ENCODE measurements at regions not wholly inside any gene's neighbourhood (a gene's known extent, or its start where the extent isn't known, plus 50 kb on each side); places are given as distances from the start of the nearest gene placed in this dataset.
"Not testable (repeated sequence)": the region's sequence is repeated elsewhere in the genome, so short reads cannot be mapped to it uniquely, and the experiment has no call there.

DNA sequence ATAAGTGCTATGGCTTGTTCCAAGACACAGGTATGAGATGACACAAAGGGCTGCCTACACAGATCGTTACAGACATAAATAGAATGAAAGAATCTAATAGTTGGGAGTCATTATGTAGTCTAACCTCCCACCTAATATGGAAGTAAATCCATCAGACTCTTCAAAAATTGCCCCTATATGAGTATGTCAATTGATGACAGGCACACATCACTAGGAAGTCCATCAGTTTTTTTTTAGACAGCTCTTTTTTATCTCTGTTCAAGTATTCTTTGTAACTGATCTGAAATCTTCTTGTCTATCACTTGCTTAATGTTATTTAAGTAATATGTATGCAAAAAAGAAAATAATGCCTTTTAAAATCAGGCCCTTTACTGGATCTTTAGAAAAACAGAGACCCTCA, 191.6 kb downstream of the UBE2NL start:
- no peaks in the 10 kb centered on the region for H3K36me3 ChIP-seq
- H3K4me1 ChIP-seq, result no peaks in the 10 kb centered on the region
- H3K9ac ChIP-seq, result no peak overlapping the region
- no peak overlapping the region for H3K4me3 ChIP-seq
- peaks cover 41 to 71% (median 59%) of the 10 kb centered on the region in 11 experiments for H3K27me3 ChIP-seq
- H3K9me3 ChIP-seq (replicated peaks in 1 of 11), result peaks cover 0 to 16% (median 0%) of the 10 kb centered on the region in 11 experiments; a peak in 8 of 22 replicates
- no peak overlapping the region for H3K4me2 ChIP-seq
- TF ChIP-seq Cebpa-rat (IDR thresholded peaks at IDR 0.05), result no peak
- no peak overlapping the region for H3K27ac ChIP-seq
- H4K20me1 ChIP-seq, result no peaks in the 10 kb centered on the region

DNA sequence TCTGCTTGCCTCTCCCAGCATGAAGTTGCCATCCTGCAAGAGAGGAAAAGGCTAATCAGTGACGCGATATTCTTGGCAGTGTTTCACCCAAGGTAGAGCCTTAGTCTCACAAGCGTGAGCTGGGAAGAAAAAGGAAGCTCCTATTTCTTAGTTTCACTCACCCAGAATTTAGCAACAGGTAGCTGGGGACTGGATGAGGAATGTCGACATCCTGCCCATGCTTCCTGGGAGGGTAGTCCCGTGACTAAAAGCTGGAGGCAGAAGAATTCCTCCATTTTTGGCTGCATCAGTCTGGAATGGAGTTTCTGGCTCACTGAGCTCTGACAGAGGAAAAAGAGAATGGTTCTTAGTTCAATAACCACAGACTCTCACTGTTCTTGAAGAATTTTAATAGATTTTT, 198.4 kb downstream of the UBE2NL start:
- H3K4me1 ChIP-seq; H3K36me3 ChIP-seq; H3K4me2 ChIP-seq; H3K9ac ChIP-seq; H3K27ac ChIP-seq; H4K20me1 ChIP-seq; H3K9me3 ChIP-seq (replicated peaks in 1 of 11); H3K4me3 ChIP-seq: not testable (repeated sequence)
- peaks cover 3 to 11% (median 5%) of the 10 kb centered on the region in 11 experiments; a peak in 19 of 22 replicates for H3K27me3 ChIP-seq

DNA sequence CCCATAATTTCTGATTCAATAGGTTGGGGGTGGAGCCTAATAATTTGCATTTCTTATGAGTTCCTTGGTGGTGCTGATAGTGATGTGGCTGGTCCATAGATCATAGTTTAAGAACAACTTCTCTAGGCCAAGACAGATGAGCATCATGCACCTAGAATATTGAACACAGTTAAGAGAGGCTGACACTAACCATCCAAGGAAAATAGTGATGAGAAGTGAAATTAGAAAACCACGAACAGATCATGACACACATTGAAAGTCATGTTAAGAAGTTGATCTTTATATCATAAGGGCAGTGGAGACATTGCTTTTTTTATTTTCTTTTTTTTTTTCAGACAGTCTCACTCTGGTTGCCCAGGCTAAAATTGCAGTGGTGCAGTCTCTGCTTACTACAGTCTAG, 205.8 kb downstream of the UBE2NL start:
- H4K20me1 ChIP-seq; H3K9me3 ChIP-seq (replicated peaks in 1 of 11); H3K9ac ChIP-seq; H3K4me1 ChIP-seq; H3K27me3 ChIP-seq; H3K27ac ChIP-seq; H3K4me3 ChIP-seq; H3K36me3 ChIP-seq; H3K4me2 ChIP-seq: not testable (repeated sequence)

DNA sequence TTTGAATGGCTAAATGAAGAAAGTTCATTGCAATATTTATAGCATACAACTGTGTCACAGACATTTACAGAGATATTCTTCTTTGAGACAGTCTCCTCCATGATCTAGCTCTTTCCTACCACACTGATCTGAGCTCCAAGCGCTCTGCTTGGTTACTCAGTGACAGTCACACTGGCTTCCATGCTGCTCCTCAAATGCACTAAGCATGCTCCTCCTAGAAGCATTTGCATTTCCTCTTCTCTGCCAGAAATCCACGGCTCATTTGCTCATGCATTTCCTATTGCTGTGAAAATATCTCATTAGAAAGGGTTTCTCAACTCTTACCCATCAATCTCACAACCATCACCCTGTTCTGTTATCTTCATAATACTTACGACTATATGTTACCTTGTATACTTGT, 208.2 kb downstream of the UBE2NL start:
- not testable (repeated sequence) for H3K4me2 ChIP-seq; H3K9me3 ChIP-seq (replicated peaks in 1 of 11); H3K4me3 ChIP-seq; H3K27me3 ChIP-seq; H4K20me1 ChIP-seq; H3K36me3 ChIP-seq; H3K9ac ChIP-seq; H3K4me1 ChIP-seq; H3K27ac ChIP-seq

DNA sequence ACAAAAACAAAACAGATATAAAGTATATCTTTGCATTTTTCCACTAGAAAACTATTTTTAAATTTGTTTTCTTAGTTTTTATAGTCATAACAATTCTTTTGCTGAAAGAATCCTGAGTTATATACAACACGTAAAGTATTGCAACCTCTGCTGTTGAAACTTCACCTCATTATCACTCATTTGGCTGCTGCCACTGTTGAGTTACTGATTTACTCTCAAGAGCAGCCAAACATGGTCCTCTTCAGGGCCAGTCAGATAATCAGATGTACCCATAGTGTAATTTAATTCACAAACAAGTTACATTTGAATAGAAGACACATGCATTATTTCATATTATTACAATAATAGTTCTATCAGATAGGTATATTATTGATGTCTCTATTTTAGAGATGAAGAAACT, 235.6 kb downstream of the UBE2NL start:
- not testable (repeated sequence) for H3K4me3 ChIP-seq; H3K9ac ChIP-seq; H3K9me3 ChIP-seq (replicated peaks in 1 of 11); H3K4me2 ChIP-seq; H3K27ac ChIP-seq; H4K20me1 ChIP-seq; H3K36me3 ChIP-seq; H3K4me1 ChIP-seq
- peaks cover 0 to 12% (median 9%) of the 10 kb centered on the region in 11 experiments; a peak in 12 of 22 replicates for H3K27me3 ChIP-seq

DNA sequence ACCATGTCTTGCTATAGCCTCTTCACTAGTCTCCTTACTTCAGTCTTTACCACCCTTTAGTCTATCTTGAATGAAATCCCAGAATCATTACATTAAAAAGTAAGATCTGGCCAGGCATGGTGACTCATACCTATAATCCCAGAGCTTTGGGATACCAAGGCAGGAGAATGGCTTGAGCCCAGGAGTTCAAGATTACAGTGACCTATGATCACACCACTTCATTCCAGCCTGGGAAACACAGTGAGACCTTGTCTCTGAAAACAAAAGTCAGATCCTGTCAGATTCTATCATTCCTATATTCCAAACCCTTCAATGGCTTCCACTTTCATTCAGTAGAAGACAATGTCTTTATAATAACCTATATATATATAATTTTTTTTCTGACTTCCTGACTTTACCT, 237.7 kb downstream of the UBE2NL start:
- not testable (repeated sequence) for H3K9me3 ChIP-seq (replicated peaks in 1 of 11); H3K36me3 ChIP-seq; H3K27ac ChIP-seq; H4K20me1 ChIP-seq; H3K4me2 ChIP-seq; H3K9ac ChIP-seq; H3K4me1 ChIP-seq; H3K4me3 ChIP-seq
- H3K27me3 ChIP-seq, result peaks cover 0 to 12% (median 9%) of the 10 kb centered on the region in 11 experiments; a peak in 12 of 22 replicates

DNA sequence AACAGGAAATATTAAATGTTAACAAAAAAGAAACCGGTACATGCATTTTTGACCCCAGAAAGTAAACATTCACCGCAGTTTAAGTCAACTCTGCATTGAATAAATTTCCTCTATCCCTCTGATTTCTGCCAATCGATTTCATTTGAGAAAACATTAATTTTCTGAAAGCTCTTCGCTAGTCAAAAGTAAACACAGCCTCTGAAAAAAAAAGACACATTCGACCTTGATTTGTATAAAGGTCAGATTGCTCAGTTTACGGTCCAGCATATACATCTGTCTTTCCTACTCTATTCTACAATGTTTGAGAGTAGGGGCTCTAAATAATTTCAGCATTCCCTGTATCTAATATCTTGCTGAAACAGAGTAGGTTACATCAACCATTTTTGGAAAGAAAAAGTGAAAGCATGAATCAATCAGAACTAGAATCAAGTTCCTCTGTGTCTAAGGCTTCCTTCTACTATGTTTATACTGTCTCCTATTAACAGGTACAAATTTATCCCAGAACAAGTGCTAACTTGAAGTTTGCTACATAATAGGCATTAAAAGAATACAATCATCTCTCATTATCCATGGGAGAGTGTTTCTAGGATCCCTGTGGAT, 243.8 kb downstream of the UBE2NL start:
- not testable (repeated sequence) for H3K27me3 ChIP-seq; H3K27ac ChIP-seq; H3K4me3 ChIP-seq; H3K36me3 ChIP-seq; H3K4me1 ChIP-seq; H3K4me2 ChIP-seq; H4K20me1 ChIP-seq; H3K9ac ChIP-seq; H3K9me3 ChIP-seq (replicated peaks in 1 of 11)

DNA sequence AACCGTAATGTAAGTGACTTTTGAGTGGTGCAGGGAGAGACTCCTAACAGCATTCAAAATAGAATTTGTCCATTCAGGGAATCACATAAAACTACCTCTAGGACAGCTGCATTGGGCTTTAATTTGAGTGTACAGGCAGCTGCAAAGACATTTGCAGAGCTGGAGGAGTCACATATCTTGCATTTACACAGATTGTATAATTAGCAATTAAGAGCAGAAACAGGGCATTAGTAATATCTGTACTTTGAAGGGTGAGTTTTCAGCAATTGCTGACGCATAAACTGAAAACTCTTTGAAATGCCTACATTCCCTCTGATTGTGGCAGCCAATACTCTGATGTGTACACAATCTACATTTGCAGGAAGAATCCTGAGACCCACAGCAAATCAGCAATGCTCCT, 245.6 kb downstream of the UBE2NL start:
- H3K4me1 ChIP-seq; H4K20me1 ChIP-seq; H3K4me3 ChIP-seq; H3K27ac ChIP-seq; H3K4me2 ChIP-seq; H3K9ac ChIP-seq; H3K27me3 ChIP-seq; H3K36me3 ChIP-seq; H3K9me3 ChIP-seq (replicated peaks in 1 of 11): not testable (repeated sequence)

DNA sequence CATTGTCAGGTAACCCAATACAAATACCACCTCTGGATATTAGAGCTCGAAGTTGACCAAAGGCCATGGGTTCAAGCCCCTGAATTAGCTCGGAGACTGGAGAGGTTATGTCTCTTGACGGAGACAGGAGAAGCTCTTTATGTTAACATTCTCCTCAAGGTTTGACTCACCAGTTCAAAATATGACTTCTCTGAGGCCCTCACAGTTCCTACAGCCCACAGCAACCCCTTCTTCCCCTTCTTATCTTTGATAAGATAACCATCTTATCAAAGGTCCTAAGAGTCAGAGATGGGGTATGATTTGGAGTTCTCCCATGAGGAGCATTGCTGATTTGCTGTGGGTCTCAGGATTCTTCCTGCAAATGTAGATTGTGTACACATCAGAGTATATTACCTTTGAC, 246.6 kb downstream of the UBE2NL start:
- H3K9me3 ChIP-seq (replicated peaks in 1 of 11); H3K4me2 ChIP-seq; H3K36me3 ChIP-seq; H3K4me1 ChIP-seq; H3K4me3 ChIP-seq; H4K20me1 ChIP-seq; H3K27me3 ChIP-seq; H3K27ac ChIP-seq; H3K9ac ChIP-seq: not testable (repeated sequence)

DNA sequence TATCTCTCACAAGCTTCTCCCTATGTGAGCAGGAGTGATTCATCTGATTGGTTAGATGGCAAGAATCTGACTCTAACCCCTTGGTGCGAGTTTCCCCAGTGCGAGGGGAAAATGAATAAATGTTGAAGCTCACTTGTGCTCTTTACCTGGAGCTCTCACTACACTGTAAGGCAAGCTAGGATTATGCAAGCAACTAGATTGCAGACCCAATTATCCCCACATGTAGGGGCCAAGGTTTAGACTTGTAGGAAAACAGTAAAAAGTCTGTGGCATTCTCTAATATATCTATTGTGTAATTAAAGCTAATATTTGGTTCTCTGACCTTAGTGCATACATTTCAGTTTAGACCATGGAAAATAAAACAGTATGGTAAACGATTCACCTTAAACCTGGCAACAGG, 247.2 kb downstream of the UBE2NL start:
- H4K20me1 ChIP-seq; H3K4me1 ChIP-seq; H3K4me2 ChIP-seq; H3K9ac ChIP-seq; H3K9me3 ChIP-seq (replicated peaks in 1 of 11); H3K36me3 ChIP-seq; H3K27ac ChIP-seq; H3K27me3 ChIP-seq; H3K4me3 ChIP-seq: not testable (repeated sequence)

DNA sequence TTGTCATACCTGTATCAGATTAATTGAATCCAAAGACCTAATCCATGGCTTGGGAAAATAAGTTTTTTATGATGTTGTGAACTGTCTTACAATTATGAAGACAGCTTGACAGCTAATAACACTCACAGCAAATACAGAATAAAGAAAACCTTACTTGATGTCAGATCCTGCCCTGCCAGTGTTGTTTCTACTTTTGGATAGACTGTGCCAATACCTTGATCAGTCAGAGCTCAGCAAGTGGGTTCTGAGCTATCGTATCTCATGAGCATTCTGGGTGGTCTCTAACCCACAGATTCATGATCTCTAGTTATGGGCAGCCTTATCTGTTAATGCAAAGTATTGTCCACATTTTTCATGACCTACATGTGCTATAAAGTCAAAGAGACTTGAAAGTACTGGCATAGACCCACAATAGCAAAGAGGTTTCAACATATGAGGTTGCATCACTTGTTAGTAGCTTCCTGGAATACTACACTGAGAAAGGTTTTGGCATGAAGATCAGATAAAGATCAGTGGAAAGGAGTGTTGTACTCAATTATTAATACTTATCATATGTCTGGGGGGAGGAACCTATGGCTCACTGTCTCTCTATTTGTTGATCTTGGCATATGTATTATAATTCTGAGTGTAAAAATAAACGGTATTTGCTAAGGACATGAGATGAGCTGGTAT, 250.7 kb downstream of the UBE2NL start:
- H3K4me2 ChIP-seq; H3K36me3 ChIP-seq; H3K27ac ChIP-seq; H4K20me1 ChIP-seq; H3K4me3 ChIP-seq; H3K4me1 ChIP-seq; H3K9me3 ChIP-seq (replicated peaks in 1 of 11); H3K9ac ChIP-seq; H3K27me3 ChIP-seq: not testable (repeated sequence)

DNA sequence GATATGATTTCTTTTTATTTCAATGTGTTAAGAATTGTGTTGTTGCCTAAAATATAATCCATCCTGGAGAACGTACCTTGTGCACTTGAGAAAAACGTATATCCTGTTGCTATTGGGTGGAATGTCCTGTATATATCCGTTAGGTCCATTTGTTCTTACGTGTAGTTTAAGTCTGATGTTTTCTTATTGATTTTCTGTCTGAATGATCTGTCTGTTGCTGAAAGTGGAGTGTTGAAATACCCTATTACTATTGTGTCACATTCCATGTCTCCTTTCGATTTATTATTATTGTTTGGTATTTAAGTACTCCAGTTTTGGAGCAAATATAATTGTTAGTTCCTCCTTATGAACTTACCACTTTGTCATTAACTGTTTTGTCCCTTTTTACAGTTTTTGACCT, 270.6 kb downstream of the UBE2NL start:
- not testable (repeated sequence) for H3K4me2 ChIP-seq; H3K9ac ChIP-seq; H3K4me3 ChIP-seq; H3K9me3 ChIP-seq (replicated peaks in 1 of 11); H4K20me1 ChIP-seq; H3K36me3 ChIP-seq; H3K4me1 ChIP-seq; H3K27ac ChIP-seq; H3K27me3 ChIP-seq

DNA sequence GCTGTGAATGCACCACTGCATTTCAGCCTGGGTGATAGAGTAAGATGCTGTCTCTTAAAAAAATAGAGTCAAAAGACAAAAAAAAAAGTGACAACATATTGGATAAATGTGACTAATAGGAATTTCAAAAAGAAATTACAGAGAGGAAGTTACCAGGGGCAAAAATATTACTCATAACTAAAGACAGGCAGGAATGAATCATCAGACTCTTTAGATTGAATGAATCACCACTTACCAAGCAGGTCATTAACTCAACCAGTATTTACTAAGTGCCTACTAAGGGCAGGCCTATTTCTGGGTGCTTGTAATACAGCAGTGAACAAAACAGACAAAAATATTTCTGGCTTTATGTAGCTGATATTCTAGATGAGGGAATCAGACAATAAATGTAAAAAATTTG, 301.3 kb downstream of the UBE2NL start:
- not testable (repeated sequence) for H3K4me3 ChIP-seq; H3K9me3 ChIP-seq (replicated peaks in 1 of 11); H3K36me3 ChIP-seq

DNA sequence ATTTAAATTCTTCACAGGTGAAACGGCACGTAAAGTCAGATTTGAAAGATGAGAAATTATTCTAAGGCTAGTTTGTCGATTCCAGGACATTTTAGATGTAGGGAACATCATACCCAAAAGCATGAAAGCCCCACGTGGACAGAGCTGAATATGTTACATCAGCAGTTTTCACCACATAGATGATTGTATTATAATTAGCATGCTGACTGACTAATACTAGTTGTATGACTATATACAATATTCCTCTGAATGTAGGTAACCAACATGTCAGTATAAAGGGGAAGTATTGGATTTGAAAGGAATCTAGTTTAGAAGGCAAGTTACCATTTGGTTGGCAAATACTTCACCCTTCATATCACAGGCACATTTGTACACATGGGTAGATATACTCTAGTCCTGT, 304.6 kb downstream of the UBE2NL start:
- H3K9ac ChIP-seq; H3K4me1 ChIP-seq; H3K4me2 ChIP-seq; H3K36me3 ChIP-seq; H3K27me3 ChIP-seq; H4K20me1 ChIP-seq; H3K27ac ChIP-seq; H3K9me3 ChIP-seq (replicated peaks in 1 of 11); H3K4me3 ChIP-seq: not testable (repeated sequence)

More for the DNA sequence above, 301.3 kb downstream of the UBE2NL start:
- not testable (repeated sequence) for H3K27me3 ChIP-seq, H3K27ac ChIP-seq, H3K4me1 ChIP-seq, H3K9ac ChIP-seq, H4K20me1 ChIP-seq, H3K4me2 ChIP-seq

DNA sequence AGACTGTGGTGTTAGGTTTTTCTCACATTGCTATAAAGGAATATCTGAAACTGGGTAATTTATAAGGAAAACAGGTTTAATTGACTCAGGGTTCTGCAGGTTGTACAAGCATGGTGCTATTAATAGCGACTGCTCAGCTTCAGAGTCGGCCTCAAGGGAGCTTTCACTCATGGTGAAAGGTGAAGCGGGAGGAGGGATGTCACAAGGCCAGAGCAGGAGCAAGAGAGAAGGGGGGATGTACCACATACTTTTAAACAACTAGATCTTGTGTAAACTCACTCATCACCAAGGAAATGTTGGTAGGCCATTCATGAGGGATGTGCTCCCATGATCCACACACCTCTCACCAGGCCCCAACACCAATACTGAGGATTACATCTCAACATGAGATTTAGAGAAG, 313.2 kb downstream of the UBE2NL start:
- not testable (repeated sequence) for H3K4me2 ChIP-seq; H3K27ac ChIP-seq; H3K36me3 ChIP-seq; H3K4me1 ChIP-seq; H3K4me3 ChIP-seq; H3K27me3 ChIP-seq; H3K9me3 ChIP-seq (replicated peaks in 1 of 11); H4K20me1 ChIP-seq; H3K9ac ChIP-seq

Measured in BLaER1 treated with 17β-estradiol and CSF1 and Interleukin-3, amounts not matched to agents 10 nM and 100 nM (cell line).